ENCODE measurements at regions not wholly inside any gene's neighbourhood (a gene's known extent, or its start where the extent isn't known, plus 50 kb on each side); places are given as distances from the start of the nearest gene placed in this dataset.

- no peak for TF ChIP-seq CTCF (IDR thresholded peaks at IDR 0.05 in 4 of 5, conservative IDR thresholded peaks at IDR 0.05 in 1 of 5)
- no peak for TF ChIP-seq POLR2A (IDR thresholded peaks at IDR 0.05)
These were observed 143.4 kb upstream of the PRICKLE1 start for GRCh38 chr12:42732908-42733411.
